GM18502 (cell line): ENCODE measurements at regions not wholly inside any gene's neighbourhood (a gene's known extent, or its start where the extent isn't known, plus 50 kb on each side); places are given as distances from the start of the nearest gene placed in this dataset.

Experiments used
- ATAC-seq: cut with Tn5 transposase; IDR thresholded peaks from one replicate; pipeline ENCODE4 v1.9.1; 2021; ENCODE audit warnings: mild to moderate bottlenecking; ENCODE audit not compliant: unreplicated experiment, poor library complexity

DNA sequence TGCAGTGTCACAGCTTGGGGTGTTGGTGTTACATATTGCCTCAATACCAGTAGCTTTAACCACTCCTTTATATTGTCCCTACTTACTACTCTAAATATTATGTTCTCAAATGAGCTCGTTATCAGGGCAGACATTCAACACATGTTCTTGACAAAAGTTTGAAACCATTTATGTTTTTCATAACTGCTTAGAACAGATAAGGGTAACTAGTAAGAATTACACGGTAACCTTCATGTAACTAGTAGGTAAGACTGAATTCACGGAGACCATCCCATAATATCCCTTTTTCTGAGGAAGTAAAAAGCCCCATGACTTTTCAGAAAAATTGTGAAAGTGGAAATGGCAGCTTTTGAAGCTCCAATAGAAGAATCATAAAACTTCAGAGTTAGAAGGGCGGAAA is 59.6 kb upstream of the CENPW start:
- ATAC-seq, result no peak

DNA sequence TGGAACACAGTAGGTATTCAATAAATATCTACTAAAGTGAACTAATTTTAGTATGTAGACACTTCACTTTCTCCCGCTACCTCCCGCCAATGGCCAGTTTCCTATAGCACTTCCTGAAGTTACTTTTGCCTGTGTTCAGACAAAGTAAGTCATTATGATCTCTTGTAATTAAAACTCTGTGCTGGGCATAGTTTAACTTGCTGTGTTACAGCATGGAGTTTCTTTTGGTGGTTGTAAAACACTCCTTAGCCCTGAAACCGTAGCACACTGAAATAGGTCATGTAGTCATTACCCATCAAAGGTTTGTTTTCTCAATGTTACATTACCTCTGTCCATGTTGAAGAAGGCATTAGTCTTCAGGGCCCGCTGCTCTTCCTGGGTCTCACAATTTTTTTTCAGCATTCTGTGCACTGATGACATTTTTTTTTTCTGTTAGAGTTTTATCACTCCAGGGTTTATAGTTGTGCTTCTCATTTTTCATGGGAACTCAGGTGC is 54.0 kb upstream of the CENPW start:
- ATAC-seq, result no peak
